NK-92 treated with Interleukin-12 subunit alpha and Interleukin-12 subunit beta, amount 100 ng/mL, for 24 hours (cell line): ENCODE measurements at regions not wholly inside any gene's neighbourhood (a gene's known extent, or its start where the extent isn't known, plus 50 kb on each side); places are given as distances from the start of the nearest gene placed in this dataset.

Source experiments
- DNase-seq: peaks from one replicate; lab custom pipeline; 2025; lab: John Stamatoyannopoulos, UW

DNA sequence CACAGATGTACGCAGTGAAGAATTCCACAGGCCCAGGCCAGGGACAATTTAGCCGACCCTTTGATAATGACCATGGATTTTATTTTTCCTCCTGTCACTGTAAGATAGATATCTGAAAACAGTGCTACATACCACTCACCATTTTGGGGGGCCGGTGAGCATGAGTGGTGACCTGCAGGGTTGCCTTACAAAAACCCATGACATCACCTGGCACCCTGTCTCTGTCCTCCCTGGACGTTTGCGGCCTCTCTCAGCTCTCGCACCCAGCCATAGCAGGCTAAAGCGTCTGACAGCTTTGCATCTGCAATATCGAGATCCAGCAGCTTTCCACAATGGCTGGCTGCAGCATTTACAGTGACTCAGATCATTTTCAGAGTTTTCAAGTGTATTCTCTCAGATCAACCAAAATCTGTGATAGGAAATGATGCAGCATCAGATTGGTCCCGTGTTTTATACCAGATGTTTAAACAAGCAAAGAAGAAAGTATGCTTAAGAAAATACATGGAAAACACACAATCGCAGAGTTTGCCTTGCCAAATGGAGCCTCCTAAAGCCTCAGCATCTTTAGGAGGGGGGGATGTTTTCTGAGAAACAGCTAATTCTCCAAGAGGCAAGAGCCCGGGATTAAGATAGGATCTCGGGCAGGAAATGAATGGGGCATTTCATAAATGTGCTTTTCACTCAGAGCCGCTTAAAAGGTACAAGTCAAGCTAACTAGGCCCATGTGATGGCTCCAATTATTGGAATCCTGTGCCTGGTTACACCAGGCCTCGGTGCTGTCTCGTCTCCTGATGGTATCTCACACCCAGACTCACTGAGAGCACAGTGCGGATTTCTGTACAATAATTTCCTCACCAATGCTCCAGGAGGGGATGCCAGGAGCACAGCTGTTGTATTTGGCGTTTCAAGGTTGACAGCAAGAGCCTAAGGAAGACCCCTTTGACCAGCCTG lies 257.3 kb downstream of the XXYLT1 start:
- DNase-seq: no peak

DNA sequence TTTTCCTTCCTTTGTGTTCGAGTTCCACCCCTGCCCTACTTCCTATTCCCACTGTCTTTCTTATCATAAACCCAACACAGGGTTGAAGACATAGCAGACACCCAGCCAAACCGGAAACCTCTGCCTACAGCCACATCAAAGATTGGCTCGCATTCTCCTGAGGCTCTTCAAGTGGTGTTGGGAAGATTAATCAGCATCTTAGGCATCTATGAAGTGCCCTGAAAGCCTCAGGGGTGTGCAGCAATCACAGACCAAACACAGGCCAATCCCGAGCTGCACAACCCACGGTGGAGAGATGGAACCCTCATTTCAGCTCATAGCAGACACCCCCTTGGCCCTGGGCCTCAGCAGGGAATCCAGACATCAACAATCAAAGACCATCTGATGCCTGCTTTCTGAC lies 255.9 kb downstream of the XXYLT1 start:
- DNase-seq: no peak

DNA sequence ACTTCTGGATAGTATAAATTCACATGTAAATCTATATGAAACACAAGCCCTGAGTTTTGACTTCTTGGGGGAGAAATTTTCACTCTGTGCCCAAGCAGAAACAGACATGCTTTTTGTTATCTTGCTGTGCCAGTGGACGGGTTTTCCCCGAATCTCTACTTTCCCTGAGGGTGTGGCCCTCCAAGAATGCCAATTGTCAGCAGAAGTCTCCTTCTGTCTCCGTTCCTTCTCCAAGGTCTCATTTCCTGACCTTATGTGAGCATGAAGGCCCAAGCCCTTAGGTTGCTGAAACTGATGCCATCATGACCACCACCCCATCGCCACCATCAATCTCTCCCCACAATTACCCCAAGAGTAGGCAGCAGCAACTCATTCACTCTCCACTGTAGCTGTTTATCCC lies 253.8 kb downstream of the XXYLT1 start:
- no peak for DNase-seq
